Common myeloid progenitor, CD34-positive (primary cell): ENCODE measurements at regions not wholly inside any gene's neighbourhood (a gene's known extent, or its start where the extent isn't known, plus 50 kb on each side); places are given as distances from the start of the nearest gene placed in this dataset.
"Not testable (repeated sequence)": the region's sequence is repeated elsewhere in the genome, so short reads cannot be mapped to it uniquely, and the experiment has no call there.

ENCODE experiments used
- CTCF ChIA-PET: fragments of 350-600 bp; sonication (Branson Sonifier 250); formaldehyde crosslinking; loops from one replicate; lab custom pipeline; 2021; ENCODE audit warnings: antibody characterized with exemption; lab: Charles Lee
- POLR2A ChIA-PET: fragments of 350-600 bp; sonication (Branson Sonifier 250); formaldehyde crosslinking; loops from one replicate; lab custom pipeline; 2021; ENCODE audit warnings: antibody characterized with exemption; lab: Charles Lee
- DNase-seq, 3 donors: peaks; one replicate each; pipeline versions ENCODE4 v3.0.0 to v3.0.0-alpha.2; 2013
- H3K27ac ChIP-seq, 2 experiments: 1 replicate in 1 of 2; 2 replicates in 1 of 2; pipeline ENCODE4 v1.7.0; 2013; ENCODE audit warnings: inconsistent platforms in 2 of 2, low read length in 2 of 2, mild to moderate bottlenecking in 2 of 2, low read depth in 1 of 2, moderate library complexity in 1 of 2; ENCODE audit not compliant: severe bottlenecking in 2 of 2, insufficient read depth in 1 of 2, poor library complexity in 1 of 2
- H3K27me3 ChIP-seq, 5 experiments: replicated peaks in 2 of 5; 1 replicate in 3 of 5; 2 replicates in 2 of 5; pipeline versions ENCODE4 v1.6.1 to v1.7.0; 2013; ENCODE audit warnings: low read length in 4 of 5, mild to moderate bottlenecking in 2 of 5, moderate library complexity in 2 of 5, inconsistent platforms in 1 of 5; ENCODE audit not compliant: insufficient read depth in 5 of 5, control insufficient read depth in 4 of 5
- H3K36me3 ChIP-seq, 4 experiments: 1 replicate in 2 of 4; 2 replicates in 2 of 4; pipeline versions ENCODE4 v1.6.1 to v1.7.0; 2013; ENCODE audit warnings: low read length in 3 of 4, control low read depth in 1 of 4, mild to moderate bottlenecking in 1 of 4; ENCODE audit not compliant: control insufficient read depth in 4 of 4, insufficient read depth in 4 of 4
- H3K4me1 ChIP-seq, 4 experiments: 1 replicate in 3 of 4; 2 replicates in 1 of 4; pipeline versions ENCODE4 v1.6.1 to v1.7.1; 2013; ENCODE audit warnings: low read length in 3 of 4, mild to moderate bottlenecking in 3 of 4, control low read depth in 1 of 4, inconsistent platforms in 1 of 4, moderate library complexity in 1 of 4; ENCODE audit not compliant: control insufficient read depth in 4 of 4, insufficient read depth in 4 of 4; ENCODE audit errors: control extremely low read depth in 1 of 4
- H3K4me3 ChIP-seq, 7 experiments: 1 replicate in 4 of 7; 2 replicates in 3 of 7; pipeline versions ENCODE4 v1.5.1 to v1.7.0; 2013; ENCODE audit warnings: mild to moderate bottlenecking in 7 of 7, low read length in 6 of 7, moderate library complexity in 6 of 7, inconsistent platforms in 2 of 7, low read depth in 2 of 7, control low read depth in 1 of 7; ENCODE audit not compliant: insufficient read depth in 4 of 7, control insufficient read depth in 1 of 7; ENCODE audit errors: extremely low read depth in 1 of 7
- H3K9me3 ChIP-seq, 5 experiments: 1 replicate in 4 of 5; 2 replicates in 1 of 5; pipeline versions ENCODE4 v1.6.1 to v1.7.1; 2013; ENCODE audit warnings: low read length in 4 of 5, mild to moderate bottlenecking in 2 of 5, inconsistent platforms in 1 of 5, low read depth in 1 of 5, moderate library complexity in 1 of 5; ENCODE audit not compliant: control insufficient read depth in 4 of 5, insufficient read depth in 2 of 5; ENCODE audit errors: control extremely low read depth in 1 of 5
- WGBS: methylation state at CpG from one replicate; pipeline ENCODE4 v1.1.5; 2013; ENCODE audit not compliant: insufficient coverage; 5-methylcytosine and 5-hydroxymethylcytosine counted together

DNA sequence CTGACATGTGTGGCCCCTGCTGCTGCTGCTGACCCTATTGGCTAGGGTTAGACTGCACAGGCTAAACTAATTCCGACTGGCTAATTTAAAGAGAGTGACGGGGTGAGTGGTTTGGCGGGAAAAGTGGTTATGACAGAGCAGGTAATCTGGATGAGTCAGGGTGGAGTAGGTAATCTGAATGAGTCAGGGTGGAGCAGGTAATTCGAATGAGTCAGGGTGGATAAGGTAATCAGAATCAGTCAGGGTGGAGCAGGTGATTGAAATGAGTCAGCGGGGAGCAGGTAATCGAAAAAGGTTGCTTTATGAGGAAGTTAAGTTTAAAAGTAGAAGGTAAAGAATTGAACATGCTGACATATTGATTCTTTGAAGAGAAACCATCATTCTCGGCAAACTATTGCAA lies 683.3 kb downstream of the REEP3 start:
- CTCF ChIA-PET = interaction anchor here (1.1 kb wide), 1 partner anchor 19 kb away, joined by 5 read pairs; no protein-coding TSS in a partner anchor
- H3K9me3 ChIP-seq, H3K4me1 ChIP-seq, H3K4me3 ChIP-seq, H3K27me3 ChIP-seq, POLR2A ChIA-PET, H3K36me3 ChIP-seq, H3K27ac ChIP-seq, DNase-seq: not testable (repeated sequence)
- WGBS = 98% methylated on average over 5 of the region's 7 CpGs

DNA sequence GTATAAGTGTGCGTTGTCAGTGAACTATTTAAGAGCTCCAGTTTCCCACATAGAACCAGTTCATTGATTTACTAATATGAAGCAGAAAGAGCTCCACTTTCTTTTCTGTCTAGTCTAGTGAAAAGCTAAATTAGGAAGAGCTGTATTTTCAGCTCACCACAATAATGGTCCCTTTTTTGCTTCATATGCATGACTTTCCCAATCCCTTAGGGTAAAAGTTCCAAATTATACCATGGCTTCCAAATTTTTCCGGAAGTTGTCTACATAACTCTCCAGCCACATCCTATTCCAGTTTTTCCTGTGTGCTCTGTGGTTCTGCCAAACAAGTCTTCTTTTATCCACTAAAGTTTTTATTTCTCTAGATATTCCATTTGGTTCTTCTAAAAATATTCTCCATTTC lies 685.2 kb downstream of the REEP3 start:
- Histone ChIP-seq H3K4me3 (no peak overlapping the region), H3K9me3 (peaks cover 0 to 6% (median 0%) of the 10 kb centered on the region in 5 experiments), H3K36me3 (no peaks in the 10 kb centered on the region), H3K4me1 (no peaks in the 10 kb centered on the region), H3K27ac (no peak overlapping the region), H3K27me3 (no peaks in the 10 kb centered on the region)
- DNase-seq = no peak
- ChIA-PET CTCF (interaction anchor here (1.0 kb wide), 1 partner anchor 162 kb away, joined by 3 read pairs; no protein-coding TSS in a partner anchor), POLR2A (no interaction called here)
- 91% methylated on average over 2 of the region's 2 CpGs for WGBS

- no peak for DNase-seq
- ChIA-PET POLR2A (no interaction called here), CTCF (interaction anchor here (0.7 kb wide), 1 partner anchor 11 kb away, joined by 3 read pairs; no protein-coding TSS in a partner anchor)
- WGBS = 100% methylated on average over 1 of the region's 3 CpGs
- H3K27ac ChIP-seq = no peak overlapping the region
- H3K4me3 ChIP-seq = no peak overlapping the region
- H3K27me3 ChIP-seq = no peaks in the 10 kb centered on the region
- H3K4me1 ChIP-seq = no peaks in the 10 kb centered on the region
- no peaks in the 10 kb centered on the region for H3K36me3 ChIP-seq
- peaks cover 0 to 6% (median 0%) of the 10 kb centered on the region in 5 experiments for H3K9me3 ChIP-seq
Observed at GRCh38 chr10:64209561-64209960, 688.4 kb downstream of the REEP3 start.

- POLR2A ChIA-PET = no interaction called here
Observed at GRCh38 chr10:64210211-64210610, 689.0 kb downstream of the REEP3 start.

GRCh38 chr10:64211466-64211865 lies 690.3 kb downstream of the REEP3 start:
- Histone ChIP-seq H3K27me3 (no peaks in the 10 kb centered on the region), H3K27ac (no peak overlapping the region), H3K9me3 (peaks cover 0 to 6% (median 0%) of the 10 kb centered on the region in 5 experiments), H3K4me3 (no peak overlapping the region), H3K4me1 (no peaks in the 10 kb centered on the region), H3K36me3 (no peaks in the 10 kb centered on the region)
- ChIA-PET CTCF (interaction anchor here (1.1 kb wide), 1 partner anchor 44 kb away, joined by 3 read pairs; no protein-coding TSS in a partner anchor), POLR2A (no interaction called here)
- 95% methylated on average over 3 of the region's 3 CpGs for WGBS
- no peak for DNase-seq

More at GRCh38 chr10:64210211-64210610, 689.0 kb downstream of the REEP3 start:
- Histone ChIP-seq H3K27ac (no peak overlapping the region), H3K27me3 (no peaks in the 10 kb centered on the region), H3K36me3 (no peaks in the 10 kb centered on the region), H3K4me1 (no peaks in the 10 kb centered on the region), H3K9me3 (peaks cover 0 to 6% (median 0%) of the 10 kb centered on the region in 5 experiments), H3K4me3 (no peak overlapping the region)
- no peak for DNase-seq
- CTCF ChIA-PET = interaction anchor here (0.7 kb wide), 1 partner anchor 11 kb away, joined by 3 read pairs; no protein-coding TSS in a partner anchor
- 83% methylated on average over 2 of the region's 2 CpGs for WGBS

DNA sequence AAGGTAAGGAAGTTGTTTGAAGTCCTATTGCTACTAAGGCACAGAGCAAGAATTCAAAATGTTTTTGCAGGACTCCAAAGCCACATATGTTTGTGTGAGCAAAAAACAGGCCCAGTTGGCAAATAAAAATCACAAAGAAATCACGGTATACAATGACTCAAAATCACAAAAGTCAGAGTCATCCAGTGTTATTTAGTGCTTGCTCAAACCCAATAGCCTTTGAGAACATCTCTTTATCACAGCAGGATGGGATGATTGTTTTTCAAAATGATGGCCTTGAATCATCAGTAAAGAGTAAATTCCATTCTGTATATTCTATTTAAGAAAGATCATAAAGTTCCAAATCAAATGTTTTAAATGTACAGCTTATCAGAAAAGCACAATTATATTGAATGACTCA lies 693.9 kb downstream of the REEP3 start:
- CTCF ChIA-PET = no interaction called here
- Histone ChIP-seq H3K4me1 (no peaks in the 10 kb centered on the region), H3K9me3 (peaks cover 0 to 3% (median 0%) of the 10 kb centered on the region in 5 experiments), H3K4me3 (no peak overlapping the region), H3K27me3 (no peaks in the 10 kb centered on the region), H3K27ac (no peak overlapping the region), H3K36me3 (no peaks in the 10 kb centered on the region)
- DNase-seq = no peak
- POLR2A ChIA-PET = no interaction called here
- WGBS = no CpG with 5 or more reads among the region's 1 CpG

DNA sequence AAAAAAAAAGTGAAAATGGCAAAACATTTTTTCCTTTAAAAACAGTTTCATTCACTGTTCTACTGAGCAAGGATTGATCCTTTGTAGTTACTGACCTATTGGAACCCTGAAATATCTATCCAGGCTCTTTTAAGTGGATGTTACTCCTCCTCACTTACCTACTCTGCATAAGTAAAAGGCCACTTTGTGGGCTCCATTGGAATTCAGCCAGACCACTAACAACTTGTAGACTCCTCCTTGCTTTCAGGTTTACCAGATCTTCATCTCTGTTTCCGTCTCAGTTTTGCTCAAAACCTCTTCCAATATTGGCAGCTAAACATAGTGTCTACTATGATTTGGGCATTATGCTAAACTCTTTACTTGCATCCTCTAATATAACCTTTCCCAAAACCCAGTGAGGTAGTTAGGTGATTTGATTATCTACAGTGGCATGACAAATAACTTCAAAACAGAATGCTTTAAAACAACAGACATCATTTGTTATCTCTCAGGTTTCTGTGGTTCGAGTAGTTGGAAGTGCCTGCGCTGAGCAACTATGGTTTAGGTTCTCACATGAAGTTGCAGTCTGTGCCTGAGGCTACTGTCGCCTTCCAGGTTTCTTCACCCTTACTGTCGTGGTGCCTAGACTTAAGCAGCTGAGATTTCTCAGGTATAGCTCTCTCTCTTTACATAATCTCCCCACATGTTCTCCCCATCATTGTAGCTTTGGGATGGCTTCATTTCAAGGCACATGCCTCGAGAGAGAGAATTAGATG lies 698.2 kb downstream of the REEP3 start:
- Histone ChIP-seq H3K4me3 (no peak overlapping the region), H3K27me3 (no peaks in the 10 kb centered on the region), H3K9me3 (peaks cover 0 to 12% (median 4%) of the 10 kb centered on the region in 5 experiments), H3K36me3 (no peaks in the 10 kb centered on the region), H3K4me1 (no peaks in the 10 kb centered on the region), H3K27ac (no peak overlapping the region)
- ChIA-PET POLR2A (no interaction called here), CTCF (no interaction called here)
- 94% methylated on average over 5 of the region's 6 CpGs for WGBS
- no peak for DNase-seq
